Thyroid gland (tissue), 4 donors: ENCODE measurements at regions not wholly inside any gene's neighbourhood (a gene's known extent, or its start where the extent isn't known, plus 50 kb on each side); places are given as distances from the start of the nearest gene placed in this dataset.

Source experiments
- CTCF ChIP-seq, 6 experiments: fragments of 200-600 bp in 3 of 6; fragments of 450-650 bp in 3 of 6; sonication (generic) in 3 of 6; IDR thresholded peaks; one replicate each; pipeline ENCODE4 v1.5.1; 2016 to 2019; ENCODE audit warnings: antibody characterized with exemption in 6 of 6, mild to moderate bottlenecking in 2 of 6, inconsistent platforms in 1 of 6, moderate library complexity in 1 of 6
- POLR2A ChIP-seq, 2 donors: fragments of 450-650 bp; IDR thresholded peaks; one replicate each; pipeline ENCODE4 v1.6.1; 2017; ENCODE audit warnings: antibody characterized with exemption in 2 of 2, mild to moderate bottlenecking in 2 of 2, moderate library complexity in 1 of 2

DNA sequence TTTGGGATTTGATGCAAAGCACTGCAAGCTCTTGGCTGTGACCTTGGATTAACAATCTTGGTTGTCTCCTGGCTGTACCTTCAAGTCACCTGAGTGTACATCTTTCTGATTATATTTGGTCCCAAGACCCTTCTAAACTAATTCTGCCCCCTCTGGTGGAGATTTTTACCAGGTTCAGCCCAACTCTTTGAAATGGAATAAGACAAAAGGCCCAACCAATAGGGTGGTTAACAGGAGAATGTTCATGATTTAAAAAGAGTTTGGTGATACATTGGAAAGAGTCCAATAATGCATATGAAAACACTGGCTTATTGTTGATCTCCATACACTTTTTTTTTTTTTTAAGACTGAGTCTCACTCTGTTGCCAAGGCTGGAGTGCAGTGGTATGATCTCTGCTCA lies 77.5 kb upstream of the CD83 start:
- TF ChIP-seq CTCF (IDR thresholded peaks at IDR 0.05), result no peak
- no peak for TF ChIP-seq POLR2A (IDR thresholded peaks at IDR 0.05)
